Activated T-cell treated with anti-CD3 and anti-CD28 coated beads, Interleukin-2, amount 50 U/mL, for 72 hours (primary cell): ENCODE measurements at regions not wholly inside any gene's neighbourhood (a gene's known extent, or its start where the extent isn't known, plus 50 kb on each side); places are given as distances from the start of the nearest gene placed in this dataset.

Source experiments
- ATAC-seq, 2 donors: fragments of 150-1000 bp; cut with Tn5 transposase; replicated peaks in 1 of 2; 2 replicates each; pipeline ENCODE4 v1.10.0; 2021; ENCODE audit warnings: moderate library complexity in 2 of 2, mild to moderate bottlenecking in 1 of 2
- DNase-seq, 2 donors: peaks; one replicate each; pipeline ENCODE4 v3.0.0; 2021 to 2022; ENCODE audit warnings: mixed read lengths in 1 of 2
- H3K27ac Mint-ChIP-seq: one replicate; pipeline ENCODE4 v1.8.0; 2022; ENCODE audit warnings: mild to moderate bottlenecking, moderate library complexity, mixed read lengths
- H3K27me3 Mint-ChIP-seq: one replicate; pipeline ENCODE4 v1.8.0; 2022; ENCODE audit warnings: low read depth, mixed read lengths
- H3K36me3 Mint-ChIP-seq, 2 donors: one replicate each; pipeline ENCODE4 v1.8.0; 2022; ENCODE audit warnings: mixed read lengths in 2 of 2, mild to moderate bottlenecking in 1 of 2; ENCODE audit not compliant: insufficient read depth in 2 of 2
- H3K4me1 Mint-ChIP-seq: one replicate; pipeline ENCODE4 v1.8.0; 2022; ENCODE audit warnings: low read depth, mixed read lengths
- H3K4me3 Mint-ChIP-seq, 2 donors: one replicate each; pipeline ENCODE4 v1.8.0; 2022; ENCODE audit warnings: mild to moderate bottlenecking in 2 of 2, mixed read lengths in 2 of 2, moderate library complexity in 2 of 2
- H3K9me3 Mint-ChIP-seq, 2 donors: one replicate each; pipeline ENCODE4 v1.8.0; 2022; ENCODE audit warnings: mixed read lengths in 2 of 2

- no peaks in the 10 kb centered on the region for H3K9me3 Mint-ChIP-seq
- H3K4me3 Mint-ChIP-seq: peak overlapping the region; percentile 33 to 45
- no peak for DNase-seq
- peak; percentile 46 to 67 for ATAC-seq
- peaks cover 80% of the 10 kb centered on the region for H3K4me1 Mint-ChIP-seq
- H3K27me3 Mint-ChIP-seq: no peaks in the 10 kb centered on the region
- peaks cover 8 to 14% of the 10 kb centered on the region in 2 donors for H3K36me3 Mint-ChIP-seq
- peak overlapping the region; percentile 35 for H3K27ac Mint-ChIP-seq
Measured at GRCh38 chr1:234970401-234970730, 158.3 kb downstream of the TOMM20 start.

GRCh38 chr1:234969581-234970400, 158.8 kb downstream of the TOMM20 start:
- Mint-ChIP-seq H3K27ac (peak overlapping the region; percentile 14), H3K36me3 (peaks cover 12 to 18% of the 10 kb centered on the region in 2 donors), H3K27me3 (no peaks in the 10 kb centered on the region), H3K4me1 (peaks cover 80% of the 10 kb centered on the region), H3K4me3 (peak overlapping the region in 1 of 2 donors; percentile 10), H3K9me3 (no peaks in the 10 kb centered on the region)
- ATAC-seq (peak in 1 of 2 donors; percentile 12), DNase-seq (no peak)

GRCh38 chr1:234969011-234969441, 159.6 kb downstream of the TOMM20 start:
- H3K27ac Mint-ChIP-seq: peak overlapping the region; percentile 14
- H3K9me3 Mint-ChIP-seq: no peaks in the 10 kb centered on the region
- peak overlapping the region in 1 of 2 donors; percentile 10 for H3K4me3 Mint-ChIP-seq
- H3K4me1 Mint-ChIP-seq: peaks cover 80% of the 10 kb centered on the region
- H3K27me3 Mint-ChIP-seq: no peaks in the 10 kb centered on the region
- H3K36me3 Mint-ChIP-seq: peaks cover 12 to 22% of the 10 kb centered on the region in 2 donors
- no peak for ATAC-seq
- no peak for DNase-seq

- no peak for DNase-seq
- H3K36me3 Mint-ChIP-seq: peaks cover 12 to 24% of the 10 kb centered on the region in 2 donors
- no peak for ATAC-seq
- H3K27ac Mint-ChIP-seq: no peak overlapping the region
- peaks cover 80% of the 10 kb centered on the region for H3K4me1 Mint-ChIP-seq
- no peak overlapping the region for H3K4me3 Mint-ChIP-seq
- H3K9me3 Mint-ChIP-seq: no peaks in the 10 kb centered on the region
- H3K27me3 Mint-ChIP-seq: no peaks in the 10 kb centered on the region
Measured at GRCh38 chr1:234968451-234968850, 160.2 kb downstream of the TOMM20 start.

GRCh38 chr1:234967121-234967520, 161.5 kb downstream of the TOMM20 start:
- Mint-ChIP-seq H3K4me3 (no peak overlapping the region), H3K27ac (no peak overlapping the region), H3K4me1 (peaks cover 80% of the 10 kb centered on the region), H3K9me3 (no peaks in the 10 kb centered on the region), H3K27me3 (no peaks in the 10 kb centered on the region), H3K36me3 (peaks cover 13 to 26% of the 10 kb centered on the region in 2 donors)
- ATAC-seq (no peak), DNase-seq (no peak)

- Mint-ChIP-seq H3K27ac (peak overlapping the region; percentile 82), H3K4me1 (peaks cover 80% of the 10 kb centered on the region), H3K4me3 (peak overlapping the region; percentile 33), H3K36me3 (peaks cover 10 to 27% of the 10 kb centered on the region in 2 donors), H3K9me3 (no peaks in the 10 kb centered on the region), H3K27me3 (no peaks in the 10 kb centered on the region)
- DNase-seq (no peak), ATAC-seq (no peak)
Measured at GRCh38 chr1:234965111-234965510, 163.5 kb downstream of the TOMM20 start.

- Mint-ChIP-seq H3K27ac (peak overlapping the region; percentile 82), H3K9me3 (no peaks in the 10 kb centered on the region), H3K4me1 (peaks cover 83% of the 10 kb centered on the region), H3K4me3 (peak overlapping the region; percentile 66 to 67), H3K27me3 (no peaks in the 10 kb centered on the region), H3K36me3 (peaks cover 9 to 27% of the 10 kb centered on the region in 2 donors)
- no peak for DNase-seq
- no peak for ATAC-seq
Measured at GRCh38 chr1:234963904-234964702, 164.5 kb downstream of the TOMM20 start.

- Mint-ChIP-seq H3K4me3 (peak overlapping the region; percentile 66 to 67), H3K36me3 (peaks cover 8 to 27% of the 10 kb centered on the region in 2 donors), H3K27me3 (no peaks in the 10 kb centered on the region), H3K4me1 (peaks cover 83% of the 10 kb centered on the region), H3K27ac (peak overlapping the region; percentile 82), H3K9me3 (no peaks in the 10 kb centered on the region)
- peak; percentile 93 to 94 for DNase-seq
- ATAC-seq: peak; percentile 83 to 86
Measured at GRCh38 chr1:234963180-234963903, 165.3 kb downstream of the TOMM20 start.

- DNase-seq (peak; percentile 55 to 58), ATAC-seq (peak; percentile 59 to 63)
- Mint-ChIP-seq H3K4me3 (peak overlapping the region; percentile 66 to 67), H3K27me3 (no peaks in the 10 kb centered on the region), H3K36me3 (peaks cover 8 to 24% of the 10 kb centered on the region in 2 donors), H3K27ac (peak overlapping the region; percentile 82), H3K9me3 (no peaks in the 10 kb centered on the region), H3K4me1 (peaks cover 90% of the 10 kb centered on the region)
Measured at GRCh38 chr1:234962340-234962989, 166.2 kb downstream of the TOMM20 start.

- Mint-ChIP-seq H3K9me3 (no peaks in the 10 kb centered on the region), H3K27ac (peak overlapping the region; percentile 82), H3K4me3 (peak overlapping the region; percentile 66 to 67), H3K27me3 (no peaks in the 10 kb centered on the region), H3K36me3 (peaks cover 8 to 19% of the 10 kb centered on the region in 2 donors), H3K4me1 (peaks cover 96% of the 10 kb centered on the region)
- peak in 1 of 2 donors; percentile 43 for DNase-seq
- peak; percentile 52 to 53 for ATAC-seq
Measured at GRCh38 chr1:234961456-234962339, 166.9 kb downstream of the TOMM20 start.

- no peak for DNase-seq
- Mint-ChIP-seq H3K4me3 (peak overlapping the region; percentile 66 to 71), H3K36me3 (peaks cover 5 to 15% of the 10 kb centered on the region in 2 donors), H3K27me3 (no peaks in the 10 kb centered on the region), H3K9me3 (no peaks in the 10 kb centered on the region), H3K27ac (peak overlapping the region; percentile 23), H3K4me1 (peaks cover 100% of the 10 kb centered on the region)
- ATAC-seq: no peak
Measured at GRCh38 chr1:234960722-234961455, 167.7 kb downstream of the TOMM20 start.
